Activated CD4-positive, CD25-positive, alpha-beta regulatory T cell treated with anti-CD3 and anti-CD28 coated beads, Interleukin-2, amount 50 U/mL, for 24 hours (primary cell): ENCODE measurements at regions not wholly inside any gene's neighbourhood (a gene's known extent, or its start where the extent isn't known, plus 50 kb on each side); places are given as distances from the start of the nearest gene placed in this dataset.
"Not testable (repeated sequence)": the region's sequence is repeated elsewhere in the genome, so short reads cannot be mapped to it uniquely, and the experiment has no call there.

Source experiments
- ATAC-seq, 2 donors: fragments of 150-1000 bp; cut with Tn5 transposase; one replicate each; pipeline ENCODE4 v1.10.0; 2021; ENCODE audit warnings: mild to moderate bottlenecking in 1 of 2, moderate library complexity in 1 of 2

DNA sequence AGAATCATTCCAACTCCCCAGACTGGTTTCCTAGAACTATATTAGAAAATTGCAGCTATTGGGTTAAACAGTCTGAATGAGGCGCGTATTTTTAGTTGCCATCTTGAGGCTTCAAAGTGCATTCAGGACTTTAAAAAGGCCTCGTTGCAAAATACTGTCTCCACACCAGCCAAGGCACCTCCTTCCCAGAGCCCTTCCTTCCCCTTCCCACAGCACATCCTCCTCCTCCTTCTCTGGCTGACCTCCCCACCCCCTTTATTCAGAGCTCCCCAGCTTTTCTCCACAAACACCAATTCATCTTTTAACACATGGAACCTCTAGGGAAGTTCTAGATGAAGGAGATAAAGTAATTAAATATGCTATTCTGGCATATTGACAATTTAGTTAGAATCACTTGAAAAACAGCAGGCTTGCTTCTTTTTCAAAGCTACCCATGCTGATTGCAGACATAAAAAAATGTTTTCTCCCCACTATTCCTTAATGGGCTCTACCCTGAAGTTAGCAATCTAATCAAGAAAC is 90.3 kb downstream of the RTP5 start:
- ATAC-seq: no peak

DNA sequence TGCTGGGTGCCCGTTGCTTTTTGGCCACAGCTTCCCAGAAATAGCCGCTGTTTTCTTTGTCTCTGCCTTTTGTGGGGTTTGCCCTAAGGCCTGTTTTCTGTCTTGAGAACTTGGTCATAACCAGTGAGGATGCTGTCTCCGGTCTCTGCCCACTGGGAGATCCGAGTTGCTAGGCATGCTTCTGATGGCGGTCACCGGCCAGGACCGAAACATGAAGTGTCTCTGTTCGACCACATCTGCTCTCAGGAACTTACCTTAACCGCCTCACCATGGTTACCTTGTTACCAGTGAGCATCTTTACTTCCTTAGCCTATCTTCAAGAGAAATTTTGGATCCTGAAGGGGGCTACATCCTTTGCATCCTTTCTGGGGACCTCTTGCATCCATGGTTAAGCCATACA is 91.9 kb downstream of the RTP5 start:
- no peak for ATAC-seq

DNA sequence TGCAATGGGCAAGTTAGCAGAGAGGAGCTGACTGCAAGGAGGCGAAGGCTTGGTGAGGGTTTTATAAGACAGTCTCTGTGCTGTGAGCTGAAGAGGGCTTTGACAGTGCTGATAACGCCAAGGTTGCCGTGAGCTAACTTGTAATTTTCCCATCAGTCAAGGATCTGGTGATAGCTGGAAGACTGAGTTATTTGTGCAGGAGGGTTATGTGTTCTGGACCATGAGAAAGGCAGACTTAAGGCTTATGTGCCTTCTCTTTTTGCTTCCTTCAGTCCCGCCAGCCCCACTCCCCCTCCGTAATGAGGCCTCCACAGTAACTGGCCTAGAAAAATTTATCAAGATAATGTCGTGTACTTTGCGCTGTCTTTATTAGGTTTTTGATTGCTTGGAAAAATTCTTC is 94.6 kb downstream of the RTP5 start:
- no peak for ATAC-seq

DNA sequence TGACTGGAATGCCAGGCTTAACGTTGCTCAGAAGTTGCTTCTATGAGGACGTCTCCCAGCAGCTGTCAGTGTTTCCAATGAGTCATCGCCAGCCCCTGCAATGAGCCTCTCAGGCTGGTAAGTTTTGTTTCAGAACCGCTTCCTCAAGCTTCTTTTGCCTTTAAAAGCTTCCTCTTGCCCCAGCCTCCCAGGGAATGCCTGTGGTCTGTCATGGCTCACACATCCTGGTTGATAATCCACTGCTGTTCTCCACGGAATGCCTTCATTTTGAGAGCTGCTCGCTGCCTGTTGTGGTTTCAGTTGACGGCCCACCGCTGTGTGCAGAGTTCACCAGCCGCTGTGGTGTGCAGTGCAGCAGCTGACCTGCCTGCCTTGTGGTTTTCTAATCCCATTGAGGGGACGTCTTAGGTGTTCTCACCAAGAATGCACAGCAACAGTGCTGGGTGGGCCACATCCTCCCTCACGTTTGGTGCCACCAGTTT is 96.4 kb downstream of the RTP5 start:
- peak; percentile 94 for ATAC-seq

DNA sequence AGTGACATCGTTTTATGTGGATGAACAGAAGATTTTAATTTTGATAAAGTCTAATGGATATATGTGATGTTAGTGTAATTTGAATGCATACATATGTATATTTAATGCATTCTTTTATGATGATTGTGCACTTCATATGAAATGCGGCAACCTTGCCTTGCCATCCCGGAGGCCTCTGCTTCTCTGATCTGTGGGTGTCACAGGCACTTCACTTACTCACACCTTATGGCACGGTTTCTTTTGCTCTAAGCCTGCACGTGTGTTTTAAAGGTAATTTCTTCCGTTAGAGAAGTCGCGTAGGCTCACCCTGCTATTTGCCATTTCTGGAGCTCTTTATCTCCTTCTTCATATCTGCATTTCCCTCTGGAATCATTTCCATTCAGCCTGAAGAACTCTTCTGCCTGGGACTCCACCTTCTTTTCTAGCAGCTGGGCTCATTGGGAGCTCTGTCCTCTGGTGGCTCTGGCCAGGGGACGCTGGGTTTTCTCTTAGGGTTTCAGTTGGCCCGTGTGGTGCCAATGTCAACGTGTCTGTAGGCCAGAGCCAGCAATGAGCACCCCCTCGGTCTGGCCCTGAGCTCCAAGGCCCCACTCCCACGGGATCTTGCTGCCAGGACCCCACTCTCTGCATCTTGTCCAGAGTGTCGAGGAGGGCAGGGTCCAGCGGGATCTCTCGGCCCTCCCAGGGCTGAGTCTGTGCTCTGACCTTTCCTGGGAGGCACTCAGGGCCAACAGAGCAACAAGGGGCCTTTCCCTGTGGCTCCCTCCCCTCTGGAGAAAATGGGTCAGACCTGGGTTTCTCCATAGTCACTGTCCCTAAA is 97.3 kb downstream of the RTP5 start:
- ATAC-seq: no peak

DNA sequence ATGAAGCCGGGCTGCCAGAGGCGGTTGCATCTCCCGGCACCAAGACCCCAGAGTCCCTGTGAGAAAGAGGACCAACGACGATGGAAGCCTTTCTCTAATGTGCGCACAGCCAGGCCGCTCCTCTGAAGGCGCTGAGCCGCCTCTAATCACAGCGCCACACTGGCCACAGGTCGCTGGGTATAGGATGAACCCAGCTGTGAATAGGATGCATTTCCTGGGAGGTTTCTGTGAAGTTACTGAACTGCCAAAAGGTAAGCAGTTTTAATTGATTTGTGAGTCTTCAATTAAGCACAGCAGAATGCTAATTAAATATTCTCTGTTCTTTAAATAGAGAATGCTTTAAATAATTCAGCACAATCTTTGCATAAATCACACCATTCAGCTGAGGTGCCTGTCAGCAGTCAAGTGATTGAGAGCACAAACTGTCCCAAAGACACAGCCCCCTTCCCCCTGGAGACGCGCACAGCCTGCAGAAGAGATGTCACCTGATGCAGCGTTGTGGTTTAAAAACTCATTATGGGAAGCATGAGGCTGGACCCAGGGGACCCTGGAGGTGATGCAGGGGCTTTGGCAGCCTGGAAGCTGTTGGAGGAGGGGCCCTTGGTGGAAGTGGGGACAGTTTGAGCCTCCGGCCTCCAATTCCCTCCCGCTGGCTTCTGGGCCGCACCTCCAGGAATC is 98.1 kb downstream of the RTP5 start:
- ATAC-seq: no peak

DNA sequence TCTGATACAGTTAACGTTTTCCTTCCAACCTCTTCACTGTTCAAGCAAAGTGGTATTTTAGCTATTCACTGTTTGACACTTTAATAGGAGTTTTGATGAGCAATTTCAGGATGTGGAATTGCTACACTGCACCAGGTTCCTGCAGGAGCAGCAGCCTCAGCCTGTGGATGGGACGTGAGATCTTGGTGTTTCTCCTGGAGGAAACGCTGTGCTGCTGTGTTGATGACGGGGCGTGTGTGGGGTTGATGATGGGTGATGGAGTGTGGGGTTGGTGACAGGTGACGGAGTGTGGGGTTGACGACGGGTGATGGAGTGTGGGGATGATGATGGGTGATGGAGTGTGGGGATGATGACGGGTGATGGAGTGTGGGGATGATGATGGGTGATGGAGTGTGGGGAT is 98.9 kb downstream of the RTP5 start:
- no peak for ATAC-seq

DNA sequence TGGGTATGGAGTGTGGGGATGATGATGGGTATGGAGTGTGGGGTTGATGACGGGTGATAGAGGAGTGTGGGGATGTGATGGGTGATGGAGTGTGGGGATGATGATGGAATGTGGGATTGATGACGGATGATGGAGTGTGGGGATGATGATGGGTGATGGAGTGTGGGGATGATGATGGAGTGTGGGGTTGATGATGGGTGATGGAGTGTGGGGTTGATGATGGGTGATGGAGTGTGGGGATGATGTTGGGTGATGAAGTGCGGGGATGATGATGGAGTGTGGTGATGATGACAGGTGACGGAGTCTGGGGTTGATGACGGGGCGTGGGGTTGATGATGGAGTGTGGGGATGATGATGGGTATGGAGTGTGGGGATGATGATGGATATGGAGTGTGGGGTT is 99.7 kb downstream of the RTP5 start:
- not testable (repeated sequence) for ATAC-seq

DNA sequence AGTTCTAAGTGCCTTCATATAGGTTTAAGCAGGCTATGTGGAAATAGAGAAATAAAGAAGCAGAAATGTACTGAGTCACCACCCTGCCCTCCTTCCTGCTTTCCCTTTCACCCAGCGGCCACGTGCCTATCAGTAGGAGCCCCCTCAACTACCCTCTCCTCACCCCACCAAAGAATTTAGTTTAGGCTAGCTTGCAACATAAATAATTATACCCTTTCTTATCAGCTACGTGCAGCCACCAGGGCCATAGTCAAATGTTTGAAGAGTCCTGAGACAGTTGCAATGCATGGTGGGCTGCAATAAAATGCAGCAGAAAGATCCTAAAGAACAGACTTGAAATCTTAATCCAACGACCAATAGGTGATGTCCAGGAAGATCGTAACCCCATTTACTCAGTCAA is 101.2 kb downstream of the RTP5 start:
- no peak for ATAC-seq

DNA sequence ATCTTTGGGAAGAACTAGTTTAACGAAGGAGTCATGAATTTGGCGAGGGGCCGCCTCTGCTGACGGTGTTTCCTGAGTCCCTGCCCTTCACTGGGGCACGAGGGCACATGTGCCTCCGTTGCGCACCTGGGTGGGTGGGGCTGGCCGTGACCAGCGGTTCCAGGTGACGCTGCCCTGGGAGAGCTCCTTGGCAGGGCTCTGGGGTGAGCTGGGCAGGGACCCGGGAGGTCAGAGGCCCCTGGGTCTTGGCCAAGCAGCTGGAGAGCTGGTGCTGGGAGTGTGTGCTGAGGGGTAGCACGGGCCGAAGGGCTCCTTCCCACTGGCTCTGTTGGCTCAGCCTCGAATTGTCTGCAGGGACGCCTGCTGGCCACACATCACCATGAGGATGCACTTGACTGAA is 104.6 kb downstream of the RTP5 start:
- ATAC-seq: no peak

DNA sequence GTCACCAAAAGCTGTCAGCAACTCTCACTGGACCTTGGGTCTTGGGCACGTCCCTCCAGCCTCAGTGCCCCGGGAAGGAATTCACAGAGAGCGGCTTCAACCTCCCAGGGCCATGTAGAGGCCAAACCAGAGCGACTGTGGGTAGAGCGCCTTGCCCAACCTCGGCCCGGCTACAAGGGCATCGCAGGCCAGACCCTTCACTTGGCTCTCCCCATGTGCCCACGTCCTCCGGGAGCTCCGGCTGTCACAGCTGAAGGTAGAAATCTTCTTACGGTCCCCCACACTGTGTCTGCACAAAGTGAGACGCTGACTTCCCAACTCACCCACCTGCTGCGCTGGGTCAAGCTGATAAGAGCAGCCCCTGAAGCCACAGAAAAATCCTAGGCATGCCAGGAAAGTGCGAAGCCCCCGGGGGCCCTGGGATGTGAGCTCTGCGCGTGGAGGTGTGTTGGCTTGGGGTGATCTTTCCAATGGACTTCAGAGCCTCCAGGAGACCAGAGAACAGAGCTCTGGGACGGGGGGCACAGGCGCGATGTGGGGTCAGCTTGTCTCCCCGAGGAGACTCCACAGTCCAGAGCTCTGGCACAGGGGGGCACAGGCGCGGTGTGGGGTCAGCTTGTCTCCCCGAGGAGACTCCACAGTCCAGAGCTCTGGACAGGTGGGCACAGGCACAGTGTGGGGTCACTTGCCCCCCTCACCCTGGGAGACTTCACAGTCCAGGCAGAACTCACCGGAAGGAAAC is 105.5 kb downstream of the RTP5 start:
- no peak for ATAC-seq

DNA sequence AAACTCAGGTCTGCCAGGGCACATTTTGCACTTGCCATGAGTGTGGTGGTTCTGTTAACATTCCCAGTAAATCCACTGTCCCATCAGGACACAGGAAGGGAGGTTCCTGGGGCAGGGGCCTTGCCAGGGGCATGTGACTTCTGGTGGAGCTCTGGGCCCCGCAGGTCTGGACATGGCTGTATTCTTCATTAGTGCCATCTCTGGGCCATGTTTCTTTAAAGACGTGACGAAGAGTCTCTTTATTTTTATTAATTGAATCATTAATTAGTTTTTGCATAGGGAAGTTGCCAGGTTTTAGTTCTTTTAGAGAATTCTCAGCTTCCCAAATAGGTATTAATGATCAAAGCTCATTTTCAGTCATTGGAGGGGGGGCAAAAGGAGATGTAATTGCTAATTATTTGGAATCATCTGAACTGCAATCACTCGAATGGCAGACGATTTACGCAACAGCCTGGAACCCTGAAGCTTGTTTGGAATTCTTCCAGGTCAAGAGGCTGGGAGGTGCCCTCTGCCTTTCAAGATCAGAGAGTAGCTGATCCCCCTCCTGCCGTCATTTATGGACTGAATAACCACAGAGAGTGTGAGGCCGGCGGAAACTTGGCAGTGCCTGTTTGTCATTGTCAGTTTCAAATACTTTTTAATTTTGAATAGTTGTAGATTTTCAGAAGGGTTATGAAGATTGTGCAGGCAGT is 106.2 kb downstream of the RTP5 start:
- no peak for ATAC-seq

DNA sequence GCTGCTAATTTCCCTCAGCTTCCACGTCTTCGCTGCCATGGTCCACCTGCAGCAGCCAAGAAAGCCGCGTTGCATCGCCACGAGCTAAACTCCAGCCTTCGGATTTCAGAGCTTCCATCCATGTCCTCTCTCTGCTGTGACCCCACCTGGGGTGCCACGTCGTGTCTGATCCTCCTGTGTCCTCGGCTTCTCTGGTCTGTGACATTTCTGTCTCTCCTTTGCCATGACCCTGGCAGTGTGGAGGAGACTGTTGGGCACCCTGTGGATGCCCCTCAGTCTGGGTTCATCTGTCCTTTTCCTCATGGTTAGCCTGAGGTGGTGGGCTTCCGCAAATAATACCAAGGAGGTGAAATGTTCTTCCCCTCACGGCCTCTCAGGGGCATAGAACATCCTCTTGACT is 106.8 kb downstream of the RTP5 start:
- no peak for ATAC-seq

DNA sequence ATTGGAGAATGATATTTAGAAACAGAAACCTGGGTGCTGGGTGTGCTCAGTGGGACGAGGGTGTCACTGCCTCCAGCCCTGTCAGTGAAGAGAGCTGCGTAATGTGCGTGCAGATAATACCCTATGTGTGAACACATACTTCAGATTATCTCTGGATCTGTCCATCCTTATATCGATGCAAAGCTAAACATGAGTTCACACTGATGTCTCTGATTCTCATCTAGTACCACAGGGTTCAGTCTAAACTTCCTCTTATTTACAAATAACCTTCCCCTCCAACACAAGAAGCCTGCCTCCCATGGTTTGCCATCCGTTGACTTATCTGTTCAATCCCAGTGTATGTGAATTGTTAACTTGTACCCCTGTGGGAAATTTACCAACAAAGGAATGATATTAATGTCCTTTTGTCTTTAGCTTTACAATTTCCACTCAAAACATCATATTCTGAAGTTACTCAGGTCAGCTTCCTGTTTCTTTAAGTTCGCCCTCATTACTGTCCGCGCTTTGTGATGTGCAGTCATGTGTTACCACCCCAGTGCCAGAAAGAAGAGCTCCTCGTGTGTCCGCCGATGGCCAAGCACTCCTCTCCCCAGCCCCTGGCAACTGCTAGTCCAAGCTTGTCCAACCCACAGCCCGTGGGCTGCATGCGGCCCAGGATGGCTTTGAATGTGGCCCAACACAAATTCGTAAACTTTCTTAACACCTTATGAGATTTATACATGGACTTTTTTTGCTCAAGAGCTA is 108.2 kb downstream of the RTP5 start:
- ATAC-seq: no peak

DNA sequence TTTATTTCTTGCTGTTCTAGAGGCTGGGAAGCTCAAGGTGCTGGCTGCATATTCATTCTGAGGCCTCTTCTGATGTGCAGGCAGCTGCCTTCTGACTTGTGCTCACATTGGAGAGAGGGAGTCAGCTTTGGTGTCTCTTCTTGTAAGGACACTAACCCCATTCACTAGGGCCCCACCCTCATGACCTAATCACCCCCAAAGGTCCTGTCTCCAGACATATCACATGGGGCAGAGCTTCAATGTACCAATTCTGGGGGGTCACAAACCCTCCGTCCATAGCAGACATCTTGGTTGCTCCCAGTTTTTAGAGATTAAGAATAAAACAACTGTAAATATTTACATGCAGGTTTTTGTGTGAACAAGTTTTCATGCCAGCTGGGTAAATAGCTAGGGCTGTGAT is 109.1 kb downstream of the RTP5 start:
- ATAC-seq: no peak

DNA sequence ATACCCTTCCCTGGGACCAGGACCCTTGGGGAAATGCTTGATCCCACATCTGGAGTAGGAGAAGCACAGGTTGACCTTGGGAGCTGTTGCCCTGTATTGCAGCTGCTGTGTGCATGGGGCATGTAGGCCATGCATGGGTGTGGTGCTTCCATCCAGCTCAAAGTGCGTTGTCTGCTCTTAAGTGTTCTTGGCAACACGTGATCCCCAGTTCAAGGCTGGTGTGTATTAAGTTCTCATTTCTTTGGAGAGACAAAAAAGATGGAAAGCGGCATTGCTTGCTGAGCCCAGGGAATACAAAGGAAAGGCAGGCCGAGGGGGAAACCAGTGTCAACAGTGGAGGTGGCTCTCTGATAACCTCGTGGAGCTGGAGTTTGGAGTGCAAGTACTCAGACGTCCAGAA is 110.7 kb downstream of the RTP5 start:
- no peak for ATAC-seq

DNA sequence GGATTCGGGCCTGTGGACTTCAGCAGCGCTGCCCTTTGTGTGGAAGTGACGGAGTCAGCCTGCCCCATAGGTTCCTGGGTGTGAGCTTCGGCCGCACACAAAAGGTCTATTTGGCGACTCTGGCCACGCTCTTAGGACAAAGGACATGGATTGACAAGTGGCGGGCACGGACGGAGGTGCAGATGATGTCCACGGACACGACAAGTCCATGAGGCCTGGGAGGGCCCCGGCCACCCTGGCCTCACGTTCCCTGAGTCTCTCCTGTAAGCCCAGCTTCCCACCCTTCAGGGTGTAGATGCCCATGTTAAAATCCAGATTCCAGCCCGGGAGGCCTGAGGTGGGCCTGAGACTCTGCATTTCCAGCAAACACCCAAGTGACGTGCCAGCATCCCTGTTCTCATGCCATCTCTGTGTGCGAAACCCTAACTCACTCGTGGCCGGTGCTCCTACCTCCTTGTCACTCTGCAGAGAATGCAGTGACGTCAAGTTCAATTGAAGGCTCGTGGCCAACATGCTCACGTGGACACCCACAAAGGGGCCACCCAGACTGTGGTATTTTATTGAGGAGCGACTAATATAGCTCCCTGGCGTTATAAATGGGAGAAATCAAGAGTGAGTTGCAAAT is 111.7 kb downstream of the RTP5 start:
- ATAC-seq: no peak

DNA sequence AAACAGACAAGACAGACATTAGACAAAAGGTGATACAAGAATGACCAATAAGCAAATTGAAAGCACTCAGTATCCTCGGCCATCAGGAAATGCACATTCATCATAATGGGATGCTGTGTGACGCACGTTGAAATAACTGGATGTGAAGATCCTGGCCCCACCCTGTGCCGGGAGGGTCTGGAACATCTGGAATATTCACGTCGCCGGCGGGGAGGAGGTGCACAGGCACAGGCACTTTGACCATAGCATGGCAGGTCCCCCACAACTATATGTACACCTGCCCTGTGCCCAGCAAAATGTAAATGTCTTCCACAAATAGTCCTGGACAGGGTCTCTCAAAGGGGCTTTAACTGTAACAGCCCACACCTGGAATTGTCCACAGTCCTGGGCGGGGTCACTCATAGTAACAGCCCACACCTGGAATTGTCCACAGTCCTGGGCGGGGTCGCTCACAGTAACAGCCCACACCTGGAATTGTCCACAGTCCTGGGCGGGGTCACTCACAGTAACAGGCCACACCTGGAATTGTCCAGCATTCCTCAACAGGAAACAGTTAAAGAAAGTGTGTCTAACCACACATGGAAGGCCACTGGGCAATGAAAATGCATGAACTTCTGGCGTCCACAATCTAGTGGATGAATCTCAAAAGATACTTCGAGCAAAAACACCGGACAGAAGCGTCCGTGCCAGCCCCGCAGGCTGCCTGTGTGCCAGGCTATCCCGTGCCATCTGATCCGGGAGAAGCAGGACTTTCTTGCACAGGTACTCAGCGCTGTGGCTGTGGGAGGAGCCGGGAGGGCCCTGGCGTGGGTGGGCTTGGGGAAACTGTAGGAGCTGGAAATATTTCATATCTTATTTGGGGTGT is 113.4 kb downstream of the RTP5 start:
- ATAC-seq: no peak

DNA sequence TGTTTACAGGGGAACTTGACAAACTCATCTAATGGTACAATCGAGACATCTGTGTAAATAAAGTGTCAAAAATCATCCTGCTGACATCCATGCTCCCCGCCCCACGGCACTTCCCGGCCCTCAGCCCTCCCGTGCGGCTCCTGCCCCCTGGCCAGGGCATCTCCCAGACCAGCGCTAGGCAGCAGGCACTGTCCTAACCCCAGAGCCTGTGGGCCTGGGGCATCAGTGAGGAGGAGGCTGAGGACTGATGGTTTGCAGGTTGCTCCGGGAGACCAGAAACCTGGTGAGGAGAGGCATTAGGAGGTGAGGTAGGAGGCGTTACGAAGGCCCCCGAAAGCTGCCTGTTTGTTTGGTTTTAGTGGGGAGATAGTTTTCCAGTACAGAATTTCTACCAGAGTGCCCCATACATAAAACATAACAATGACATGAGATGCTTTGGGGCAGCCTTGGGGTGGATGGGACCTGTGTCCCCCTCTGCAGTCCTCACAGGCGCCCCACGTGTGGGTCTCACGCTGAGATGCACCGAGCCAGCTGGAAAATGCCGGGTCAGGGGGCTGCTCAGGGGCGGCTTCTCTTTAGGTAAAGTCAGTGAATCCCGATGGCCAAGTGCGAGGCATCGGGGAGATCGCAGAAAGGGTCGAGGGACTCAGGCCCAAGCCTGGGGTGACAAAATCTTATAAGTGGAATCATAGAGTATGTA is 114.2 kb downstream of the RTP5 start:
- ATAC-seq: no peak

DNA sequence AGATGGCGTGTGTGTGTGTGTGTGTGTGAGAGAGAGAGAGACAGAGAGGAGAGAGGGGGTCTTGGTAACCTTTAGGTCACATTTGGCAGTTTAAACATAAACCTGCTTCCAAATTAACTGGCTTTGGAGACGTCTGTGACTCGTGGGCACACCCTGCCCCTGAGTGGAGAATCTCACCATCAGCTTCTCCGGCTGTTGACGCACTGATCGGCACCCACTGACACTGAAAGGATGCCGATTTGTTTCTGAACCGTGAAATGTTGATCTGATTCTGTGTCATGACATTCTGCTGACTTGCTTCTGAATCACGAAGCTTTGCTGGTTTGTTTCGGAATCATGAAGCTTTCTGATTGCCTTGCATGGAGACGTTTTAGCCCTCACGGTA is 114.7 kb downstream of the RTP5 start:
- ATAC-seq: no peak
